ENCODE measurements at regions not wholly inside any gene's neighbourhood (a gene's known extent, or its start where the extent isn't known, plus 50 kb on each side); places are given as distances from the start of the nearest gene placed in this dataset.

GRCh38 chr2:146038014-146038413, 1518.1 kb upstream of the ZEB2 start:
- DNase-seq: no peak

- DNase-seq: no peak
Measured at GRCh38 chr2:146037334-146037870, 1517.5 kb upstream of the ZEB2 start.

DNA sequence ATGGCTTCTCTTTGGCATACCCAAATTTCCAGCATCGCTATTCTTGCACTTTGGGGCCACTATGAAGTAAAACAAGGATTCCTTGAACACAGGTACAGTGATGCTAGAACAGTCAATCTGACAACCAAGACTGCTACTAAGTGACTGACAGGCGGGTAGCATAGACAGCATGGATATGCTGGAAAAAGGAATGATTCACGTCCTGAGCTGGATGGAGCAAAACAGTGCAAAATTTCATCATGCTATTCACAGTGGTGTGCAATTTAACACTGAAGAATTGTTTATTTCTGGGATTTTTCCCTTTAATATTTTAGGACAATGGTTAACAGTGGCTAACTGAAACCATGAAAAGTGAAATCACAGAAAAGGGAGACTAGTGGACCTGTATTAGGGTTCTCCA, 1511.2 kb upstream of the ZEB2 start:
- DNase-seq: no peak

DNA sequence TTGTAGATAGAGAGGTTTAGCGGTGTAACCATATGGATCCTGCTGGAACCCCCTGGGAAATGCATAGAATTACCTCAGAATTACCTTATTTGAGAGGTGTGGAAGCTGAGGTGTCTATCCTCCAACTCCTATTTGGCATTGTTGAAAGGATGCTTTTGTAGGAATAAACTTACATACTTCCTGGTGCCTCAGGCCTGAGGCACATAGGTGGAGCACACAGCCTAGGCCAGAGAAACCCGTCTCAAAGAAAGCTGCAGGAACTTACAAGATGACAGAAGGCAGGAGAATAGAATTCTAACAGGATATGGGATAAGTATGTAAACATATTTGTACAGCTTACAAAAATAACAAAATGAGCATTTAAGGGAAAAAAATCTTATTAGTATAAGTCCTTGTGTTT, 1507.2 kb upstream of the ZEB2 start:
- no peak for DNase-seq

DNA sequence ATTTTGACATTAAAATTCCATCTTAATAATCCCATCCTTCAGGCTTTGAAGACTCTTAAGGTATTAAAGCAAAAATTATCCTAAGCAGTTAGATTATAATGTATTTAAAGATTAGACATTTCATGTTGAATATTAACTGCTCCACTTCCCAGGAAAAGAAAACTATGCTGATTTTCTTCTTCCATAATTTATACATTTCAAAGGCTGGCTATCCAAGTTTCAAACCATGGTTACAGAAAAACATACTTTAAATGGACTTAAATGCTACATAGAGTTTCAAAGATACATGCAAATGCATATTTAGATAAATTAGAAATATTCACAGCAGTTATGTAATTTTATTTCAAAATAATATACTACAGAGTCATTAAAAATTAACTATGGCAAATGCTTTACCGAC, 1505.6 kb upstream of the ZEB2 start:
- no peak for DNase-seq

- DNase-seq: no peak
Measured at GRCh38 chr2:146024212-146024743, 1504.4 kb upstream of the ZEB2 start.

GRCh38 chr2:146004462-146004861, 1484.5 kb upstream of the ZEB2 start:
- DNase-seq: no peak

- DNase-seq: no peak
Measured at GRCh38 chr2:146003337-146003736, 1483.4 kb upstream of the ZEB2 start.

- DNase-seq: no peak
Measured at GRCh38 chr2:145994910-145995309, 1475.0 kb upstream of the ZEB2 start.

DNA sequence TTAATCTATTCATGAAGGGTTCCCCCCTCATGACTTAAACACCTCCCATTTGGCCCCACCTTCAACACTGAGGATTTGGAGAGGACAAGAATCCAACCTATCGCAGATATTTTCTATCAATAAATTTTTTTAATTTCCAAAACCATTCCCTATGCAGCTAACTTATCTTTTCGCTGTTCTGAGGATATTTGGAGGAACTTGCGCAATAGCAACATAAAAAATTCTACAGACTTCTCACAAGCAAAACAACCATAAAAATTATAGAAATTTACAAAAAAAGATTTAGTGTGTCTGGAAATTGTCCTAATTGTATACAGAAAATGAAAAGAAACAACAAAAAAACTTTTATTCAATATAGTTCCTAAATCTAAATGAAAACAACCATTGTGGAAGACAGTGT, 1472.7 kb upstream of the ZEB2 start:
- no peak for DNase-seq

- DNase-seq: no peak
Measured at GRCh38 chr2:145987793-145988192, 1467.9 kb upstream of the ZEB2 start.

DNA sequence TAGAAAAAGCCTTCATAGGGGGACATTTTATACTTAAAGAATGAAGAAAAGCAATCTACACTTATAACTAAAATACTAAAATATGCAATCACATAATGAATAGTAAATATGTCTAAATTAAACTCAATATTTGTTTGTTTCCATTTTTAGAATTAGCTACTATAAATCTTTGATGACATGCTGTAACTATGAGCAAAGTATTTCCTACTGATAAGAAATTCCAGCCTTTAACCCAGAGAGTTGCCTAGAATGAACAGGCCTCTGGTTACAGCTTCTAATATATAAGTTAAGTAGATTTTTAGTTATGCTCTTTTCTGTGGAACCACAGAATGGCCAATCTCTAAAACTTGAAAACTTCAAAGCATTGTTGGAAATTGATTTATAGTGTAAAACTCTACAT, 1465.6 kb upstream of the ZEB2 start:
- no peak for DNase-seq

- DNase-seq: no peak
Measured at GRCh38 chr2:145984580-145984979, 1464.7 kb upstream of the ZEB2 start.

- DNase-seq: no peak
Measured at GRCh38 chr2:145980318-145980717, 1460.4 kb upstream of the ZEB2 start.

DNA sequence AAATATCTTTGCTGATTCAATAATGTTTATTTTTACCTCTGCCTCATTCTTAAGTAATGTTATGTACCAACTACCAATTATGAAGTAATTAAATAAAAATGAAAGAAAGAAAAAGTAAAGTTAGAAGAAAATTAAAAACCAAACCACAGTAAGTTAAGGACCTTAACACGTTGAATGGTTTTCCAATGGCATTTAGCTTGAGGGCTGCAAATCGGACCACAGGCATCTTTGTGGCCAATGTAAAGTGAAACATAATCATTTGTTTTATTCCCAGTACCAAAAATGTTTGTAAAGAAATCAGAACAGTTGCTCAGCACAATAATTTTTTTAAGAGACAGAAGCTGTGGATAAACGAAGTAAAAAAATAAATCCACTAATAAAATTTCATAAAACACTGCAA, 1455.5 kb upstream of the ZEB2 start:
- no peak for DNase-seq

DNA sequence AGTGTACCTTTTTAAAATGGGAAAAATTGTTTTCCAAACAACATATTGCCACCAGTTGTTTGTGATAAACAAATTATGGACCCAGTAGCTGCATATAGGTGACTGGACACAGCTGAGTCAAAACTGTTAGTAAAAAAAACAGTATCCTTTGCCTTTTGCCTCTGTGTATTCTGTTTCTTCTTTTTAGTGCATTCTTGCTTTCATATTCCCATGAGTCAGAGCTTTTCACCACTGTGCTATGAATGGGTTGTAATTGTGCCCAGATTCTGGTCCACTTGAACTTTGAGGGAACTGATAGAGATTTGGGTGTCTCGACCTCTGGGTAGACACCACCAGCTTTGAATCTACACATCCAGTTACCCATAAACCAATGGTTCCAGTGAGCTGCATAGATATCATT, 1441.9 kb upstream of the ZEB2 start:
- no peak for DNase-seq

DNA sequence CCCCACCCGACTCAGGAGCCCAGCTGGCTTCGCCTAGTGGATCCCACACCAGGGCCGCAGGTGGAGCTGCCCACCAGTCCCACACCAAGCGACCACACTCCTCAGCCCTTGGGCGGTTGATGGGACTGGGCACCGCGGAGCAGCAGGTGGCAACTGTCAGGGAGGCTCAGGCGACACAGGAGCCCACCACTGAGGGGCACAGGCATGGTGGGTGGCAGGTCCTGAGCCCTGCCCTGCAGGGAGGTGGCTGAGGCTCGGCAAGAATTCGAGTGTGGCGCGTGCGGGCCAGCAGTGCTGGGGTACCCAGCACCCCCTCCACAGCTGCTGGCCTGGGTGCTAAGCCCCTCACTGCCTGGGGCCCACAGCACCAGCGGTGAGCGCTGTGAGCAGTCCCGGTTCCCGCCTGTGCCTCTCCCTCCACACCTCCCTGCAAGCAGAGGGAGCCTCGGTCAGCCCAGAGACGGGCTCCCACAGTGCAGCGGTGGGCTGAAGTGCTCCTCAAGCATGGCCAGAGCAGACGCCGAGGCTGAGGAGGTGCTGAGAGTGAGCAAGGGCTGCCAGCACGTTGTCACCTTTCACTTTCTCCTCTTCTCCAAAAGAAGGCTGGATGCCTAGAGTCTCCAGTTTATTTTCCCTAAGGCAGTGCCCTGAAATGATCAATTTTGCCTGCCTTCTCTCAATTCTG, 1440.7 kb upstream of the ZEB2 start:
- no peak for DNase-seq

- DNase-seq: no peak
Measured at GRCh38 chr2:145958611-145959010, 1438.7 kb upstream of the ZEB2 start.

GRCh38 chr2:145957929-145958328, 1438.0 kb upstream of the ZEB2 start:
- DNase-seq: no peak

- DNase-seq: no peak
Measured at GRCh38 chr2:145939949-145940348, 1420.0 kb upstream of the ZEB2 start.

DNA sequence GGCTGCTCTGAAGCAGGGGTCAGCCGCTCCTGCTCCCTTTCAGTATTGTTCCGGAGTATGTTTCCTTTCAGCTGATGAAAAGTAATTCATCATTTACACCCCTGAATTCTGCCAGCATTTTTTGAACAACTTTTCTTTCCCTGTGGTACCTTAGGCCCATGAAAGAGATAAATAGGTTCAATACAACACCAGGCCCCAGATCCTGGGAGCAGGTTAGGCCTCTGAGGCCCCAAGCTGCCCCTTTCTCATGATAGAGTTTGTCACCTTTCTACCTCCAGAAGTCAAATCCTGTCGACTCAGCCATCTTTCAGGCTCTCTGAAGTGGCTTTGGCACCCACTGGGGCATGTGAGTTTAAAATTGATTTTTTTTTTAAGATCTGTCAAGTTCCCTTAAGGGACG, 1415.1 kb upstream of the ZEB2 start:
- DNase-seq: no peak

DNA sequence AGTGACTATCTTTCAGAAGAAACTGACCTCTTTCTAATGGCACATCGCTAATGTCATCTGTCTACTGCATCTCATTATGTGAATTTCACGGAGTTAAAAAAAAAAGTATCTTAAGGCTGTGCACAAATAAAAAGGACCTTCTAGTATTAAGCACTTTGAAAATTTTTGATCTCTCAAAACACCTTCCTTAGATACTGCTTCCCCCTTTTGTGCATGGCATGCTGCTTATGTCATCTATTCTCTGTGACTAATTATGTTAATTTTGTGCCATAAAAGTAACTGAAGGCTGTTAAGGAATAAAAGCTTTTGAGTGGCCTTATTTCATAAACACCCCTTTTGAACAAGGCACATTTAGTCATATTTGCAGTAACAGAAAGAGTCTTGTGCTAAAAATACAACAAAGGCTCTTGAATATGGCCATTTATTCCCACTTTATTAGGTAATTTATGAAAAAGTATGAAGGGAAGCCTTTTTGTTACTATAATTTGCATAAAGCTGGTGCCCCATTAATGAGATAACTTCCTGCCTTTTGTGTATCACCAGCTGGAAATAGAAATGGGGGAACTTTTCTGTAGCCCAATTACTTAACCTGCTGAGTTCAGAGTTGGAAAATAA, 1412.0 kb upstream of the ZEB2 start:
- DNase-seq: no peak

- no peak for DNase-seq
Measured at GRCh38 chr2:145930318-145930717, 1410.4 kb upstream of the ZEB2 start.

DNA sequence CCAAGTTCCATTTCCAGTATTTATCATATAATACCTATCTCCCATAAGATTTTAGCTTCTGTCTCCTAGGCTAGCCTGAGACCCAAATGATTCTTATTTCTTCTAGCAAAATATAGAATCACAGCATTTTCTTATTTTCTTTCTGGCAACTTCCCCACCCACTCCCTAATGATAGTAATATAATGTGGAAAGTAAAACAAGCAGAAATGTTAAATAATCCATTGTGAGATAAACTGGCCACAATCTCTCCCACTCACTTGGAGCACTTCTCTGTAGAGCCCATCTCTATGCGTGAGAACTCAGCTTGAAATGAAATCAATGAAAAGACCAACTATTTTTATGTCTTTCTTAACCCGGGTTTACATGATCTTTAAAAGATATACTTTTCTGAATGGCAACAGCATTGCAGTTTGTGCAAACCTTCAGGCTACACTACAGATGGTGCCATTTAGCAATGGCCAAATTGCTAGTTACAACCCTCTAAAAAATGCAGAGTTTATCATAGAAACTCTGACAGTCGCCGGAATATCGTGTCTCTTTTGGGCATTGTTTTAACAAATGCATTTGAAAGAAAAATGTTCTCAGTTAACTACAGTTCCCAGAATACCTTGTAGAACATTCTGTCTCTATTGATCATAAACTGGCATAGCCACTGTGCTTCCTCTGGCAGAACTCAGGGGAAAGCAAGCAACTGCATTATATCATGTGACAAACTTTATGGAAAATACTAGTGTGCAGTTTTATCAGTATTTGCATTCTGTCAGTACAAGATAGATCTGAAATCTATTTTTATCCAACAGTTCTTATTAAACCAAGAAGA, 1407.4 kb upstream of the ZEB2 start:
- DNase-seq: no peak
